ENCODE measurements at regions not wholly inside any gene's neighbourhood (a gene's known extent, or its start where the extent isn't known, plus 50 kb on each side); places are given as distances from the start of the nearest gene placed in this dataset.

GRCh38 chr5:121485281-121485680, 366.4 kb upstream of the FTMT start:
- TF ChIP-seq GATA3 (IDR thresholded peaks at IDR 0.05; ENCODE audit: low read depth, low read length) (no peak), GATA2 (IDR thresholded peaks at IDR 0.05; ENCODE audit: low read depth, low read length) (no peak)

Measured in SH-SY5Y (cell line).